ENCODE measurements at regions not wholly inside any gene's neighbourhood (a gene's known extent, or its start where the extent isn't known, plus 50 kb on each side); places are given as distances from the start of the nearest gene placed in this dataset.

DNA sequence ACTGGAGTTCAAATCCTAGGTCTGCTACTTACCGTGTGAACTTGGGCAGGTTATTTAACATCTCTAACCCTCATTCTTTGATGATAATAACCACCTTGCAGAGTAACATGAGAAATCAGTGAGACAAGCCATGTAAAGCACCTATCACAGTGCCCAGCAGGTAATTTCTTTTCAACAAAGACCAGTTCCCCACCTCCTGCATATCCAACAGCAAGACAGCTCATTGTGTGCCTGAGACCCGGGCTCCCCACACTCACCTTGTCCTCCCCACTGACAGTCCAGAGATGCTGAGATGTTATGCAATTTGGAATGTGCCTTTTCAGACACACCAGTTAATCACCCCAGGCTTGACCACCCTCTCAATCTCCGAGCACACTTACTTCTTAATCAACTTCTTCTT is 367.6 kb upstream of the DAB1 start:
- Histone ChIP-seq H3K9me3 (no peaks in the 10 kb centered on the region), H3K4me3 (no peak overlapping the region), H3K27me3 (no peaks in the 10 kb centered on the region), H3K4me1 (no peaks in the 10 kb centered on the region), H3K36me3 (no peaks in the 10 kb centered on the region), H3K27ac (no peak overlapping the region)
- DNase-seq (ENCODE audit: low spot score), result no peak
- TF ChIP-seq CTCF (IDR thresholded peaks at IDR 0.05), result no peak

- Histone ChIP-seq H3K36me3 (no peaks in the 10 kb centered on the region), H3K4me1 (no peaks in the 10 kb centered on the region), H3K27ac (no peak overlapping the region), H3K4me3 (no peak overlapping the region), H3K9me3 (no peaks in the 10 kb centered on the region), H3K27me3 (no peaks in the 10 kb centered on the region)
- TF ChIP-seq CTCF (IDR thresholded peaks at IDR 0.05), result no peak
- no peak for DNase-seq (ENCODE audit: low spot score)
Measured at GRCh38 chr1:57789936-57790335, 366.1 kb upstream of the DAB1 start.

DNA sequence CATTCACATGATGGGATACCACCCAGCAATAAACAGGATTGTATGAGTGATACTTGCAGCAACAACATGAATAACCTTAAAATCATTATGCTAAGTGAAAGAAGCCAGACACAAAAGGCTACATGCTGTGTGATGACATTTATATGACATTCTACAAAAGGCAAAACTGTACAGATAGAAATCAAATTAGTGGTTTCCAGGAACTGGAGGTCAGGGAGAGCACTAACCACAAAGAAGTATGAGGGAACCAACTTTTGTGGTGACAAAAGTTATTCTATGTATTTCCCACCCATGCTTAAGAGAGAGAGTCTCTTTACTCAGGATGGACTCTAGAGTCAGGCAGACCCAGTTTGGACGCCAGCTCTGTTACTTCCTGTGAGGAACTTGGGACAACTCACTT is 364.5 kb upstream of the DAB1 start:
- H3K4me1 ChIP-seq, result no peaks in the 10 kb centered on the region
- H3K36me3 ChIP-seq, result no peaks in the 10 kb centered on the region
- TF ChIP-seq CTCF (IDR thresholded peaks at IDR 0.05), result no peak
- H3K27ac ChIP-seq, result no peak overlapping the region
- DNase-seq (ENCODE audit: low spot score), result no peak
- no peak overlapping the region for H3K4me3 ChIP-seq
- H3K27me3 ChIP-seq, result no peaks in the 10 kb centered on the region
- no peaks in the 10 kb centered on the region for H3K9me3 ChIP-seq

DNA sequence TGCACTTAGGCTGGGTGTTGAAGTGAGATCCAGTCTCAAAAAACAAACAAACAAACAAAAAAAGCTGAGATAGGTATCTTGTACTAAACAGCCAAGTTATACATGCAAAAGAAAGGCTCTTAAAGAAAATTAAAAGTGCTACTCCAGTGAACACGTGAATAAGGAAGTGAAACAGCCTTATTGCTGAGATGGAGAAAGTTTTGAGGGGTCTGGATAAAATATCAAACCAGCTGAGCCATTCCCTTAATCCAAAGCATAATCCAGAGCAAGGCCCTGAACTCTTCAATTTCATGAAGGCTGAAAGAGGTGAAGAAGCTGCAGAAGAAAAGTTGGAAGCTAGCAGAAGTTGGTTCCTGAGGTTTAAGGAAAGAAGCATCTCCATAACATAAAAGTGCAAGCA is 360.5 kb upstream of the DAB1 start:
- no peaks in the 10 kb centered on the region for H3K9me3 ChIP-seq
- no peak overlapping the region for H3K4me3 ChIP-seq
- H3K27me3 ChIP-seq, result no peaks in the 10 kb centered on the region
- no peak for TF ChIP-seq CTCF (IDR thresholded peaks at IDR 0.05)
- DNase-seq (ENCODE audit: low spot score), result no peak
- H3K4me1 ChIP-seq, result no peaks in the 10 kb centered on the region
- H3K27ac ChIP-seq, result no peak overlapping the region
- no peaks in the 10 kb centered on the region for H3K36me3 ChIP-seq

DNA sequence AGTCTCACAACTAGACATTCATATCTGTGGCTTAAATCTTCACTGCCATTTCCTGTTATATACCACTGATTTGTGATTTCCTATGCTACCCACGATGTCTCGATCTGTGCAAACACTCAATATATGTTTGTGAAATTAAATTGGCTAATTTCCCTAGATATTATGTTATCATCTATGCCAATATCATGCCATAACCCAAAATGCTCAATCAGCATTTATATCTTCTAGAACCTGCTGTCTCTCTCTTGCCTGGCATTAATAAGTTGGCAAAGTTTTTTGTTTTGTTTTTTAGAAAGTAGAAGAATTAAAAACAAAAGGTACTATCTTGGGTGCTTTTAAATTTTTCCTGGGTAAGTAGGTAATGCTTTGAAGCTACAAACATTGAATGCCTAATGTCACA is 358.5 kb upstream of the DAB1 start:
- Histone ChIP-seq H3K27ac (no peak overlapping the region), H3K27me3 (no peaks in the 10 kb centered on the region), H3K36me3 (no peaks in the 10 kb centered on the region), H3K9me3 (no peaks in the 10 kb centered on the region), H3K4me1 (no peaks in the 10 kb centered on the region), H3K4me3 (no peak overlapping the region)
- TF ChIP-seq CTCF (IDR thresholded peaks at IDR 0.05), result no peak
- no peak for DNase-seq (ENCODE audit: low spot score)

DNA sequence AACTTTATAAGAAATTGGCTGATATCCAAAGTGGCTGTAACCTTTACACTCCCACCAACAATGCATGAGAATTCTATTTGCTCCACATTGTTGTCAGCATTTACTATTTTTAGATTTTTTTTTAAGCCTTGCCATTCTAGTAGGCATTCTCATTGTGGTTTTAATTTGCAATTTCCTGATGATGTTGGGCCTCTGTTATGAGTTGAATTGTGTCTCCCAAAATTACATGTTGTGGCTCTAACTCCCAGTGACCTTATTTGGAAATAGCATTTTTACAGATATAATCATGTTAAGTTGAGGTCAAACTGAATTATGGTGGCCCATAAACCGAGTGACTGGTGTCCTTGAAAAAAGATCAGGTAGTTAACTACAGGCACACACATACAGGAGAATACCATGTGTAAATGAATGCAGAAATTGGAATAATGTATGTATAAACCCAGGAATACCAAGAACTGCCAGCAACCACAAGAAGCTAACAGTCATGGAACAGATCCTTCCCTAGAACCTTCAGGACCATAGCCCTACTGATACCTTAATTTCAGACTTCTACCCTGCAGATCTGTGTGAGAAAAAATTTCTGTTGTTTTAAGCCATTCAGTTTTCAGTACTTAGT is 348.8 kb upstream of the DAB1 start:
- no peak for DNase-seq (ENCODE audit: low spot score)
- TF ChIP-seq CTCF (IDR thresholded peaks at IDR 0.05), result no peak
- Histone ChIP-seq H3K27me3 (no peaks in the 10 kb centered on the region), H3K27ac (no peak overlapping the region), H3K36me3 (no peaks in the 10 kb centered on the region), H3K4me1 (no peaks in the 10 kb centered on the region), H3K4me3 (no peak overlapping the region), H3K9me3 (no peaks in the 10 kb centered on the region)

Measured in right atrium auricular region (tissue), 2 donors.